Epithelial cell of prostate (primary cell): ENCODE measurements at regions not wholly inside any gene's neighbourhood (a gene's known extent, or its start where the extent isn't known, plus 50 kb on each side); places are given as distances from the start of the nearest gene placed in this dataset.
"Not testable (repeated sequence)": the region's sequence is repeated elsewhere in the genome, so short reads cannot be mapped to it uniquely, and the experiment has no call there.

ENCODE experiments used
- DNase-seq: peaks from one replicate; pipeline ENCODE4 v3.0.0-alpha.2; 2011; ENCODE audit warnings: low read depth, low spot score
- H3K27ac ChIP-seq: fragments of 450-650 bp; 2 replicates; pipeline ENCODE4 v1.5.1; 2017; ENCODE audit warnings: mild to moderate bottlenecking

GRCh38 chr6:16836144-16836981 is 75.1 kb upstream of the ATXN1 start:
- H3K27ac ChIP-seq, result no peak overlapping the region
- no peak for DNase-seq

- no peak overlapping the region for H3K27ac ChIP-seq
- DNase-seq, result no peak
Observed at GRCh38 chr6:16834242-16834641, 73.0 kb upstream of the ATXN1 start.

GRCh38 chr6:16832721-16833120 is 71.5 kb upstream of the ATXN1 start:
- DNase-seq, result no peak
- H3K27ac ChIP-seq, result no peak overlapping the region

GRCh38 chr6:16832043-16832567 is 70.8 kb upstream of the ATXN1 start:
- DNase-seq, result no peak
- no peak overlapping the region for H3K27ac ChIP-seq

- DNase-seq, result no peak
- no peak overlapping the region for H3K27ac ChIP-seq
Observed at GRCh38 chr6:16831136-16831535, 69.9 kb upstream of the ATXN1 start.

- DNase-seq, result no peak
- no peak overlapping the region for H3K27ac ChIP-seq
Observed at GRCh38 chr6:16828058-16828457, 66.8 kb upstream of the ATXN1 start.

- DNase-seq, result no peak
- H3K27ac ChIP-seq, result no peak overlapping the region
Observed at GRCh38 chr6:16827627-16828026, 66.4 kb upstream of the ATXN1 start.

- H3K27ac ChIP-seq, result no peak overlapping the region
- no peak for DNase-seq
Observed at GRCh38 chr6:16825784-16826183, 64.5 kb upstream of the ATXN1 start.

- no peak overlapping the region for H3K27ac ChIP-seq
- DNase-seq, result no peak
Observed at GRCh38 chr6:16824845-16825685, 63.8 kb upstream of the ATXN1 start.

- no peak for DNase-seq
- H3K27ac ChIP-seq, result no peak overlapping the region
Observed at GRCh38 chr6:16823718-16824352, 62.6 kb upstream of the ATXN1 start.

- DNase-seq, result no peak
- H3K27ac ChIP-seq, result no peak overlapping the region
Observed at GRCh38 chr6:16822975-16823717, 61.9 kb upstream of the ATXN1 start.

GRCh38 chr6:16822529-16822928 is 61.3 kb upstream of the ATXN1 start:
- no peak overlapping the region for H3K27ac ChIP-seq
- no peak for DNase-seq

GRCh38 chr6:16821834-16822264 is 60.6 kb upstream of the ATXN1 start:
- no peak overlapping the region for H3K27ac ChIP-seq
- no peak for DNase-seq

- not testable (repeated sequence) for H3K27ac ChIP-seq, DNase-seq
Observed at GRCh38 chr6:16820262-16820661, 59.0 kb upstream of the ATXN1 start.

GRCh38 chr6:16819752-16820151 is 58.5 kb upstream of the ATXN1 start:
- no peak for DNase-seq
- no peak overlapping the region for H3K27ac ChIP-seq

- H3K27ac ChIP-seq, result no peak overlapping the region
- no peak for DNase-seq
Observed at GRCh38 chr6:16818992-16819626, 57.8 kb upstream of the ATXN1 start.

GRCh38 chr6:16817594-16817993 is 56.3 kb upstream of the ATXN1 start:
- DNase-seq, result no peak
- H3K27ac ChIP-seq, result no peak overlapping the region

- H3K27ac ChIP-seq, result no peak overlapping the region
- no peak for DNase-seq
Observed at GRCh38 chr6:16816891-16817290, 55.6 kb upstream of the ATXN1 start.

GRCh38 chr6:16812993-16813392 is 51.7 kb upstream of the ATXN1 start:
- DNase-seq, result no peak
- no peak overlapping the region for H3K27ac ChIP-seq
